ENCODE measurements at regions not wholly inside any gene's neighbourhood (a gene's known extent, or its start where the extent isn't known, plus 50 kb on each side); places are given as distances from the start of the nearest gene placed in this dataset.
A peak's percentile ranks its signal among the peaks of the same experiment; 100 is the strongest.
"Not testable (repeated sequence)": the region's sequence is repeated elsewhere in the genome, so short reads cannot be mapped to it uniquely, and the experiment has no call there.

- not testable (repeated sequence) for H2BK5ac ChIP-seq (ENCODE audit: low read depth, low read length, poor library complexity, severe bottlenecking); H2AFZ ChIP-seq (ENCODE audit: low read depth, low read length); H3K9ac ChIP-seq (ENCODE audit: low read length); H2AK5ac ChIP-seq (ENCODE audit: low read length, severe bottlenecking); H4K8ac ChIP-seq (ENCODE audit: low read length); H3K36me3 ChIP-seq (ENCODE audit: control insufficient read depth in 1 of 2, insufficient read depth in 2 of 2, low read depth in 1 of 2, low read length in 2 of 2); H4K91ac ChIP-seq (ENCODE audit: low read length); H2BK120ac ChIP-seq (ENCODE audit: low read depth, low read length); H3K18ac ChIP-seq (ENCODE audit: low read depth in 1 of 2, low read length in 2 of 2); H3K79me1 ChIP-seq (replicated peaks; ENCODE audit: low read length, poor library complexity, severe bottlenecking); H3K23ac ChIP-seq (ENCODE audit: low read length in 2 of 2); H3K14ac ChIP-seq (ENCODE audit: low read length in 2 of 2); H3K9me3 ChIP-seq (ENCODE audit: control insufficient read depth, low read length); DNase-seq; H2BK15ac ChIP-seq (ENCODE audit: low read depth, poor library complexity, severe bottlenecking); H2BK12ac ChIP-seq (ENCODE audit: low read length in 2 of 2); H3K27ac ChIP-seq (ENCODE audit: low read length, poor library complexity, severe bottlenecking); H3K4me3 ChIP-seq (ENCODE audit: insufficient read depth in 1 of 2, low read depth in 1 of 2, low read length in 2 of 2); H3K4me2 ChIP-seq (ENCODE audit: low read length, poor library complexity, severe bottlenecking); H3K4me1 ChIP-seq (ENCODE audit: control insufficient read depth, insufficient read depth, low read depth, low read length); H3K4ac ChIP-seq (ENCODE audit: low read depth in 1 of 2, low read length in 2 of 2)
- H3K27me3 ChIP-seq (ENCODE audit: control insufficient read depth in 1 of 2, insufficient read depth in 1 of 2, low read length in 2 of 2), result peaks cover 17 to 18% of the 10 kb centered on the region in 2 experiments
- WGBS, result no CpG with 5 or more reads among the region's 4 CpGs
Observed at GRCh38 chr15:69617144-69617543, 164.5 kb downstream of the RPLP1 start.

GRCh38 chr15:69623392-69624154 is 171.0 kb downstream of the RPLP1 start:
- Histone ChIP-seq H3K4me2 (ENCODE audit: low read length, poor library complexity, severe bottlenecking) (no peak overlapping the region), H3K79me1 (replicated peaks; ENCODE audit: low read length, poor library complexity, severe bottlenecking) (no peaks in the 10 kb centered on the region), H3K9ac (ENCODE audit: low read length) (no peak overlapping the region), H3K18ac (ENCODE audit: low read depth in 1 of 2, low read length in 2 of 2) (no peak overlapping the region), H2BK120ac (ENCODE audit: low read depth, low read length) (no peak overlapping the region), H3K4me3 (ENCODE audit: insufficient read depth in 1 of 2, low read depth in 1 of 2, low read length in 2 of 2) (peak overlapping the region in 1 of 2 experiments; percentile 20), H3K36me3 (ENCODE audit: control insufficient read depth in 1 of 2, insufficient read depth in 2 of 2, low read depth in 1 of 2, low read length in 2 of 2) (no peaks in the 10 kb centered on the region), H3K4ac (ENCODE audit: low read depth in 1 of 2, low read length in 2 of 2) (no peak overlapping the region), H3K9me3 (ENCODE audit: control insufficient read depth, low read length) (no peaks in the 10 kb centered on the region), H4K91ac (ENCODE audit: low read length) (no peak overlapping the region), H3K4me1 (ENCODE audit: control insufficient read depth, insufficient read depth, low read depth, low read length) (no peaks in the 10 kb centered on the region), H2AFZ (ENCODE audit: low read depth, low read length) (no peak overlapping the region), H2BK15ac (ENCODE audit: low read depth, poor library complexity, severe bottlenecking) (no peak overlapping the region), H3K14ac (ENCODE audit: low read length in 2 of 2) (no peak overlapping the region), H3K23ac (ENCODE audit: low read length in 2 of 2) (no peak overlapping the region), H4K8ac (ENCODE audit: low read length) (no peak overlapping the region), H3K27me3 (ENCODE audit: control insufficient read depth in 1 of 2, insufficient read depth in 1 of 2, low read length in 2 of 2) (peaks cover 4 to 47% of the 10 kb centered on the region in 2 experiments), H2BK5ac (ENCODE audit: low read depth, low read length, poor library complexity, severe bottlenecking) (no peak overlapping the region), H2AK5ac (ENCODE audit: low read length, severe bottlenecking) (no peak overlapping the region), H2BK12ac (ENCODE audit: low read length in 2 of 2) (no peak overlapping the region), H3K27ac (ENCODE audit: low read length, poor library complexity, severe bottlenecking) (no peak overlapping the region)
- WGBS, result 34% methylated on average over 2 of the region's 3 CpGs
- no peak for DNase-seq

DNA sequence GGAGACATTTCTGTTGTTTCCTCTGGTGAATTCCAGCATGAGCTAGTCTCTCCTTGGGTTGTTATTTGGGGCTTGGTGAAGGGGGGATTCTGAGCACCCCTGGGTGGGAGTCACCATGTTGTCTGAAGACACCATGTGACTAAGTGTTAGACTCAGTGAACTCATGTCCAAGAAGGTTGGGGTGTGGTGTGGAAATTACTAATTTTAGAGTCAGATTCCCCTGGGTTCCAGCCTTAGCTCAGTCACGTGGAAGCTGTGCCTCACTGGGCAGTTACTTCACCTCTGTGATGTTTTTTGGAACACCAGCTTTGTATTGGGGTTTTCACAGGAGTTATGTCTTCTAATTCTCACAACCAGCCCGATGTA is 171.5 kb downstream of the RPLP1 start:
- Histone ChIP-seq H4K91ac (ENCODE audit: low read length) (no peak overlapping the region), H2BK12ac (ENCODE audit: low read length in 2 of 2) (no peak overlapping the region), H3K27ac (ENCODE audit: low read length, poor library complexity, severe bottlenecking) (no peak overlapping the region), H3K9me3 (ENCODE audit: control insufficient read depth, low read length) (no peaks in the 10 kb centered on the region), H2AFZ (ENCODE audit: low read depth, low read length) (no peak overlapping the region), H3K4me3 (ENCODE audit: insufficient read depth in 1 of 2, low read depth in 1 of 2, low read length in 2 of 2) (peak overlapping the region in 1 of 2 experiments; percentile 20), H3K4me1 (ENCODE audit: control insufficient read depth, insufficient read depth, low read depth, low read length) (no peaks in the 10 kb centered on the region), H3K36me3 (ENCODE audit: control insufficient read depth in 1 of 2, insufficient read depth in 2 of 2, low read depth in 1 of 2, low read length in 2 of 2) (no peaks in the 10 kb centered on the region), H2BK5ac (ENCODE audit: low read depth, low read length, poor library complexity, severe bottlenecking) (no peak overlapping the region), H2AK5ac (ENCODE audit: low read length, severe bottlenecking) (no peak overlapping the region), H3K18ac (ENCODE audit: low read depth in 1 of 2, low read length in 2 of 2) (no peak overlapping the region), H3K23ac (ENCODE audit: low read length in 2 of 2) (no peak overlapping the region), H3K27me3 (ENCODE audit: control insufficient read depth in 1 of 2, insufficient read depth in 1 of 2, low read length in 2 of 2) (peaks cover 9 to 52% of the 10 kb centered on the region in 2 experiments), H2BK120ac (ENCODE audit: low read depth, low read length) (no peak overlapping the region), H3K14ac (ENCODE audit: low read length in 2 of 2) (no peak overlapping the region), H4K8ac (ENCODE audit: low read length) (no peak overlapping the region), H2BK15ac (ENCODE audit: low read depth, poor library complexity, severe bottlenecking) (no peak overlapping the region), H3K4ac (ENCODE audit: low read depth in 1 of 2, low read length in 2 of 2) (no peak overlapping the region), H3K79me1 (replicated peaks; ENCODE audit: low read length, poor library complexity, severe bottlenecking) (no peaks in the 10 kb centered on the region), H3K9ac (ENCODE audit: low read length) (peak overlapping the region; percentile 14), H3K4me2 (ENCODE audit: low read length, poor library complexity, severe bottlenecking) (no peak overlapping the region)
- 72% methylated on average over 2 of the region's 2 CpGs for WGBS
- DNase-seq, result no peak

- Histone ChIP-seq H4K91ac (ENCODE audit: low read length) (no peak overlapping the region), H3K9ac (ENCODE audit: low read length) (peak overlapping the region; percentile 14), H3K79me1 (replicated peaks; ENCODE audit: low read length, poor library complexity, severe bottlenecking) (no peaks in the 10 kb centered on the region), H3K9me3 (ENCODE audit: control insufficient read depth, low read length) (no peaks in the 10 kb centered on the region), H3K4me1 (ENCODE audit: control insufficient read depth, insufficient read depth, low read depth, low read length) (no peaks in the 10 kb centered on the region), H2AFZ (ENCODE audit: low read depth, low read length) (no peak overlapping the region), H3K18ac (ENCODE audit: low read depth in 1 of 2, low read length in 2 of 2) (no peak overlapping the region), H3K27me3 (ENCODE audit: control insufficient read depth in 1 of 2, insufficient read depth in 1 of 2, low read length in 2 of 2) (peaks cover 15 to 56% of the 10 kb centered on the region in 2 experiments), H3K23ac (ENCODE audit: low read length in 2 of 2) (no peak overlapping the region), H2BK15ac (ENCODE audit: low read depth, poor library complexity, severe bottlenecking) (no peak overlapping the region), H4K8ac (ENCODE audit: low read length) (no peak overlapping the region), H3K36me3 (ENCODE audit: control insufficient read depth in 1 of 2, insufficient read depth in 2 of 2, low read depth in 1 of 2, low read length in 2 of 2) (no peaks in the 10 kb centered on the region), H3K4me2 (ENCODE audit: low read length, poor library complexity, severe bottlenecking) (no peak overlapping the region), H2BK120ac (ENCODE audit: low read depth, low read length) (no peak overlapping the region), H2BK5ac (ENCODE audit: low read depth, low read length, poor library complexity, severe bottlenecking) (no peak overlapping the region), H3K4me3 (ENCODE audit: insufficient read depth in 1 of 2, low read depth in 1 of 2, low read length in 2 of 2) (peak overlapping the region in 1 of 2 experiments; percentile 20), H2BK12ac (ENCODE audit: low read length in 2 of 2) (no peak overlapping the region), H3K27ac (ENCODE audit: low read length, poor library complexity, severe bottlenecking) (no peak overlapping the region), H2AK5ac (ENCODE audit: low read length, severe bottlenecking) (no peak overlapping the region), H3K4ac (ENCODE audit: low read depth in 1 of 2, low read length in 2 of 2) (no peak overlapping the region), H3K14ac (ENCODE audit: low read length in 2 of 2) (no peak overlapping the region)
- WGBS, result 70% methylated on average over 3 of the region's 3 CpGs
- no peak for DNase-seq
Observed at GRCh38 chr15:69624816-69625215, 172.2 kb downstream of the RPLP1 start.
